Psoas muscle (tissue), 7 donors: ENCODE measurements at regions not wholly inside any gene's neighbourhood (a gene's known extent, or its start where the extent isn't known, plus 50 kb on each side); places are given as distances from the start of the nearest gene placed in this dataset.

Experiments
- ATAC-seq, 4 donors: fragments of 200-7000 bp; cut with Tn5 transposase; one replicate each; pipeline ENCODE4 v1.9.1; 2020; ENCODE audit warnings: moderate library complexity in 3 of 4, mild to moderate bottlenecking in 2 of 4
- DNase-seq, 2 donors: peaks; one replicate each; pipeline ENCODE4 v3.0.0-alpha.2; 2020
- H3K27ac ChIP-seq: fragments of 200-600 bp; one replicate; pipeline ENCODE4 v1.8.0; 2022
- H3K27me3 ChIP-seq, 3 donors: fragments of 200-600 bp in 1 of 3; one replicate each; pipeline versions ENCODE4 v1.6.1 to v1.8.0; 2013 to 2022; ENCODE audit warnings: low read length in 2 of 3, mild to moderate bottlenecking in 2 of 3, moderate library complexity in 1 of 3; ENCODE audit not compliant: insufficient read depth in 3 of 3
- H3K36me3 ChIP-seq, 2 donors: fragments of 200-600 bp in 1 of 2; one replicate each; pipeline versions ENCODE4 v1.6.1 to v1.8.0; 2013 to 2022; ENCODE audit warnings: low read depth in 1 of 2, mild to moderate bottlenecking in 1 of 2, moderate library complexity in 1 of 2; ENCODE audit not compliant: insufficient read depth in 1 of 2
- H3K4me1 ChIP-seq: fragments of 200-600 bp; one replicate; pipeline ENCODE4 v1.8.0; 2022
- H3K4me3 ChIP-seq: fragments of 200-600 bp; one replicate; pipeline ENCODE4 v1.8.0; 2022; ENCODE audit warnings: mild to moderate bottlenecking
- H3K9me3 ChIP-seq: fragments of 200-600 bp; one replicate; pipeline ENCODE4 v1.8.0; 2022
- WGBS, 3 donors: extraction: QIAGEN DNeasy Blood & Tissue Kit; methylation state at CpG; one replicate each; pipeline versions ENCODE4 v1.1.6 to v1.1.7; 2013; 5-methylcytosine and 5-hydroxymethylcytosine counted together
- intact Hi-C, 2 donors: fragments of 100-400 bp; cut with DNase I; formaldehyde crosslinking; loops; one replicate each; pipeline versions ENCODE4 v1.11.0 to v1.14.2; 2022
- TF ChIP-seq, protein P1 (sequence below): fragments of 200-600 bp; IDR thresholded peaks from one replicate; pipeline ENCODE4 v1.8.0; 2022; ENCODE audit warnings: antibody characterized with exemption
- donor health status: healthy with polysubstance abuse.
- donor health status: DM: no; HTN: no; CAD: no; lungs with moderate emphysema.
- donor health status: Bipolar disorder and iron deficiency.
- donor health status: healthy.
- donor health status: DM: yes; HTN: yes; CAD: no.
- donor health status: DM: no; HTN: no; CAD: no.
- donor health status: DM: yes; HTN: yes; CAD: no.

DNA sequence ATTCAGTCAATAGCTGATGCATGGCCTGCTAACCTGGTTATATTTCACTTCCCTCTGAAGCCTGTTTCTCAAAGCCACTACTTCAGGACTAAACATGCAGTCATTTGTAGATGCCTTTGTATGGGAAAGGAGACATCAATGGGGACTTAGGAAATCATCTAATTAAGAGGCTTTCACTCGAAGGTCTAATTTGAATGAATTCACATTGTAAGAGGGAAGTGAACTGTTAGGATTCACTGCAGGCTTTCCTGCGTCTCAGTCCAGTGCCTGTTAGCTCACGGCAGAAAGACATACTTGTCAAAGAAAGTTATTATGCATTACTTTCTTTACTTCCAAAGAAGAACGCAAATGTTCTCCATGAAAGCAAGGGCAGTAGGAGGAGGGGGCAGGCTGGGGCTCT, 50.6 kb upstream of the CDK20 start:
- TF ChIP-seq, protein P1, sequence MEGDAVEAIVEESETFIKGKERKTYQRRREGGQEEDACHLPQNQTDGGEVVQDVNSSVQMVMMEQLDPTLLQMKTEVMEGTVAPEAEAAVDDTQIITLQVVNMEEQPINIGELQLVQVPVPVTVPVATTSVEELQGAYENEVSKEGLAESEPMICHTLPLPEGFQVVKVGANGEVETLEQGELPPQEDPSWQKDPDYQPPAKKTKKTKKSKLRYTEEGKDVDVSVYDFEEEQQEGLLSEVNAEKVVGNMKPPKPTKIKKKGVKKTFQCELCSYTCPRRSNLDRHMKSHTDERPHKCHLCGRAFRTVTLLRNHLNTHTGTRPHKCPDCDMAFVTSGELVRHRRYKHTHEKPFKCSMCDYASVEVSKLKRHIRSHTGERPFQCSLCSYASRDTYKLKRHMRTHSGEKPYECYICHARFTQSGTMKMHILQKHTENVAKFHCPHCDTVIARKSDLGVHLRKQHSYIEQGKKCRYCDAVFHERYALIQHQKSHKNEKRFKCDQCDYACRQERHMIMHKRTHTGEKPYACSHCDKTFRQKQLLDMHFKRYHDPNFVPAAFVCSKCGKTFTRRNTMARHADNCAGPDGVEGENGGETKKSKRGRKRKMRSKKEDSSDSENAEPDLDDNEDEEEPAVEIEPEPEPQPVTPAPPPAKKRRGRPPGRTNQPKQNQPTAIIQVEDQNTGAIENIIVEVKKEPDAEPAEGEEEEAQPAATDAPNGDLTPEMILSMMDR = no peak
- Histone ChIP-seq H3K4me3 (no peak overlapping the region), H3K27me3 (no peaks in the 10 kb centered on the region), H3K4me1 (no peaks in the 10 kb centered on the region), H3K36me3 (no peaks in the 10 kb centered on the region), H3K27ac (no peak overlapping the region), H3K9me3 (no peaks in the 10 kb centered on the region)
- no peak for ATAC-seq
- WGBS, 3 donors = 72 to 74% (median 72%) methylated on average over 4 of the region's 4 CpGs
- DNase-seq = no peak
- intact Hi-C loops = no loop called here
